HEK293 (cell line): ENCODE measurements at regions not wholly inside any gene's neighbourhood (a gene's known extent, or its start where the extent isn't known, plus 50 kb on each side); places are given as distances from the start of the nearest gene placed in this dataset.

Experiments used
- AEBP2 ChIP-seq: fragments of 450-650 bp; formaldehyde crosslinking; IDR thresholded peaks from 2 replicates; pipeline ENCODE4 v1.5.1; 2016; ENCODE audit warnings: missing biosample characterization, missing genetic modification characterization, borderline replicate concordance
- FEZF1 ChIP-seq: fragments of 450-650 bp; formaldehyde crosslinking; IDR thresholded peaks from 2 replicates; pipeline ENCODE4 v1.5.1; 2016; ENCODE audit warnings: missing biosample characterization, missing genetic modification characterization
- IKZF3 ChIP-seq: fragments of 450-650 bp; IDR thresholded peaks from 2 replicates; pipeline ENCODE4 v1.5.0; 2018; ENCODE audit warnings: missing biosample characterization, mild to moderate bottlenecking, missing genetic modification characterization, moderate library complexity
- KLF1 ChIP-seq: fragments of 450-650 bp; formaldehyde crosslinking; IDR thresholded peaks from 2 replicates; pipeline ENCODE4 v1.5.1; 2016; ENCODE audit warnings: missing biosample characterization, missing genetic modification characterization
- KLF8 ChIP-seq: fragments of 450-650 bp; formaldehyde crosslinking; IDR thresholded peaks from 2 replicates; pipeline ENCODE4 v1.5.1; 2016; ENCODE audit warnings: missing biosample characterization, missing genetic modification characterization
- OVOL3 ChIP-seq: fragments of 450-650 bp; formaldehyde crosslinking; IDR thresholded peaks from 2 replicates; pipeline ENCODE4 v1.5.1; 2016; ENCODE audit warnings: missing biosample characterization, missing genetic modification characterization
- PRDM10 ChIP-seq: fragments of 450-650 bp; formaldehyde crosslinking; IDR thresholded peaks from 2 replicates; pipeline ENCODE4 v1.5.1; 2016; ENCODE audit warnings: missing biosample characterization, missing genetic modification characterization
- PRDM2 ChIP-seq: fragments of 450-650 bp; formaldehyde crosslinking; IDR thresholded peaks from 2 replicates; pipeline ENCODE4 v1.5.1; 2016; ENCODE audit warnings: missing biosample characterization, missing genetic modification characterization, borderline replicate concordance
- ZBTB7A ChIP-seq: fragments of 450-650 bp; formaldehyde crosslinking; IDR thresholded peaks from 2 replicates; pipeline ENCODE4 v1.5.1; 2016; ENCODE audit warnings: low read depth, missing biosample characterization, missing genetic modification characterization
- ZFP3 ChIP-seq: fragments of 450-650 bp; formaldehyde crosslinking; IDR thresholded peaks from 2 replicates; pipeline ENCODE4 v1.5.1; 2016; ENCODE audit warnings: low read depth, missing biosample characterization, missing genetic modification characterization
- ZNF112 ChIP-seq: fragments of 450-650 bp; formaldehyde crosslinking; IDR thresholded peaks from 2 replicates; pipeline ENCODE4 v1.5.0; 2017; ENCODE audit warnings: missing biosample characterization, missing genetic modification characterization
- ZNF133 ChIP-seq: fragments of 450-650 bp; formaldehyde crosslinking; IDR thresholded peaks from 2 replicates; pipeline ENCODE4 v1.5.1; 2016; ENCODE audit warnings: missing biosample characterization, missing genetic modification characterization
- ZNF214 ChIP-seq: fragments of 450-650 bp; formaldehyde crosslinking; IDR thresholded peaks from 2 replicates; pipeline ENCODE4 v1.5.1; 2017; ENCODE audit warnings: missing biosample characterization, mild to moderate bottlenecking, missing genetic modification characterization, borderline replicate concordance
- ZNF248 ChIP-seq: fragments of 450-650 bp; formaldehyde crosslinking; IDR thresholded peaks from 2 replicates; pipeline ENCODE4 v1.5.1; 2017; ENCODE audit warnings: missing biosample characterization, missing genetic modification characterization
- ZNF274 ChIP-seq, 2 experiments: fragments of 200-500 bp in 1 of 2; fragments of 450-650 bp in 1 of 2; sonication (Bioruptor generic) in 1 of 2; formaldehyde crosslinking in 1 of 2; IDR thresholded peaks; 2 replicates each; pipeline versions ENCODE4 v1.5.1 to v1.6.1; 2014 to 2016; ENCODE audit warnings: borderline replicate concordance in 1 of 2, inconsistent platforms in 1 of 2, low read length in 1 of 2, missing biosample characterization in 1 of 2, missing genetic modification characterization in 1 of 2
- ZNF311 ChIP-seq: fragments of 450-650 bp; formaldehyde crosslinking; IDR thresholded peaks from 2 replicates; pipeline ENCODE4 v1.5.1; 2017; ENCODE audit warnings: missing biosample characterization, missing genetic modification characterization, borderline replicate concordance
- ZNF335 ChIP-seq: fragments of 450-650 bp; formaldehyde crosslinking; conservative IDR thresholded peaks from 2 replicates; pipeline ENCODE4 v1.5.1; 2016; ENCODE audit warnings: missing biosample characterization, missing genetic modification characterization
- ZNF366 ChIP-seq: fragments of 450-650 bp; formaldehyde crosslinking; conservative IDR thresholded peaks from 2 replicates; pipeline ENCODE4 v1.5.1; 2016; ENCODE audit warnings: missing biosample characterization, missing genetic modification characterization
- ZNF394 ChIP-seq: fragments of 450-650 bp; formaldehyde crosslinking; IDR thresholded peaks from 2 replicates; pipeline ENCODE4 v1.5.1; 2016; ENCODE audit warnings: missing biosample characterization, missing genetic modification characterization, mild to moderate bottlenecking, moderate library complexity, borderline replicate concordance
- ZNF580 ChIP-seq: fragments of 450-650 bp; formaldehyde crosslinking; IDR thresholded peaks from 2 replicates; pipeline ENCODE4 v1.5.1; 2016; ENCODE audit warnings: missing biosample characterization, missing genetic modification characterization
- ZNF639 ChIP-seq: fragments of 450-650 bp; formaldehyde crosslinking; IDR thresholded peaks from 2 replicates; pipeline ENCODE4 v1.5.1; 2016; ENCODE audit warnings: missing biosample characterization, missing genetic modification characterization
- ZNF660 ChIP-seq: fragments of 450-650 bp; IDR thresholded peaks from 2 replicates; pipeline ENCODE4 v1.5.1; 2018; ENCODE audit warnings: missing biosample characterization, mild to moderate bottlenecking, missing genetic modification characterization
- ZSCAN5A ChIP-seq: fragments of 450-650 bp; formaldehyde crosslinking; IDR thresholded peaks from 2 replicates; pipeline ENCODE4 v1.5.1; 2016; ENCODE audit warnings: missing biosample characterization, missing genetic modification characterization

GRCh38 chr7:84701524-84702306 is 485.1 kb downstream of the SEMA3D start (continued):
- no peak for TF ChIP-seq ZBTB7A
- no peak for TF ChIP-seq ZNF274 (IDR thresholded peaks at IDR 0.05; ENCODE audit: low read length)
- no peak for TF ChIP-seq ZNF274 (tag by site-specific recombination; IDR thresholded peaks at IDR 0.05; ENCODE audit: borderline replicate concordance)
- no peak for TF ChIP-seq OVOL3
- TF ChIP-seq FEZF1 (tag by site-specific recombination) = peak; percentile 96
- TF ChIP-seq ZNF335 (tag by site-specific recombination) = peak; percentile 41; the same call in 1 of the 2 replicates
- TF ChIP-seq ZFP3 = no peak
- peak; percentile 70 for TF ChIP-seq PRDM10 (tag by site-specific recombination)
- TF ChIP-seq ZNF580 (tag by site-specific recombination) = no peak
- 0 out of 2 replicates have a peak, but pooled peaks have one; percentile 16 for TF ChIP-seq ZNF394 (tag by site-specific recombination)
- TF ChIP-seq ZNF660 = peak; percentile 37; the same call in 1 of the 2 replicates
- TF ChIP-seq PRDM2 (tag by site-specific recombination) = no peak
- TF ChIP-seq ZNF112 (tag by site-specific recombination) = no peak
- no peak for TF ChIP-seq ZNF214 (tag by site-specific recombination)
- TF ChIP-seq AEBP2 (tag by site-specific recombination) = no peak
- 0 out of 2 replicates have a peak, but pooled peaks have one; percentile 16 for TF ChIP-seq IKZF3 (tag by site-specific recombination)
- TF ChIP-seq ZSCAN5A (tag by site-specific recombination) = no peak
- no peak; the same call in 1 of the 2 replicates for TF ChIP-seq ZNF639 (tag by site-specific recombination)
- TF ChIP-seq KLF1 = no peak
- no peak for TF ChIP-seq ZNF311 (tag by site-specific recombination)
- TF ChIP-seq KLF8 (tag by site-specific recombination) = 0 out of 2 replicates have a peak, but pooled peaks have one; percentile 38
- no peak for TF ChIP-seq ZNF248 (tag by site-specific recombination)
- TF ChIP-seq ZNF133 (tag by site-specific recombination) = no peak
- TF ChIP-seq ZNF366 (tag by site-specific recombination) = peak; percentile 90
